ENCODE measurements at regions not wholly inside any gene's neighbourhood (a gene's known extent, or its start where the extent isn't known, plus 50 kb on each side); places are given as distances from the start of the nearest gene placed in this dataset.

- H3K79me2 ChIP-seq (ENCODE audit: insufficient read depth, low read length) = no peaks in the 10 kb centered on the region
Measured at GRCh38 chr1:10892138-10893065, 96.0 kb upstream of the CASZ1 start.

GRCh38 chr1:10895621-10896020, 99.2 kb upstream of the CASZ1 start:
- no peaks in the 10 kb centered on the region for H3K9me3 Mint-ChIP-seq (ENCODE audit: unreplicated experiment)
- DNase-seq (ENCODE audit: low read depth) = no peak
- no peaks in the 10 kb centered on the region for H3K79me2 ChIP-seq (ENCODE audit: insufficient read depth, low read length)
- H3K36me3 Mint-ChIP-seq (ENCODE audit: low read depth, unreplicated experiment) = no peaks in the 10 kb centered on the region
- no peak for FAIRE-seq
- no peak overlapping the region for H3K4me3 ChIP-seq (ENCODE audit: insufficient read depth, low read depth, low read length)
- no peaks in the 10 kb centered on the region for H3K36me3 ChIP-seq (ENCODE audit: insufficient read depth, low read length)
- H3K4me3 Mint-ChIP-seq (ENCODE audit: unreplicated experiment) = no peak overlapping the region
- TF ChIP-seq EZH2 (IDR thresholded peaks at IDR 0.05; ENCODE audit: insufficient read depth, low read length) (no peak), CTCF (IDR thresholded peaks at IDR 0.05; ENCODE audit: insufficient read depth, low read depth, low read length) (no peak)
- H3K4me1 Mint-ChIP-seq (ENCODE audit: low read depth, unreplicated experiment) = peaks cover 4% of the 10 kb centered on the region
- H4K20me1 ChIP-seq (ENCODE audit: insufficient read depth, low read length) = no peaks in the 10 kb centered on the region
- H3K27ac ChIP-seq (ENCODE audit: low read depth, low read length) = no peak overlapping the region
- no peak overlapping the region for H3K4me2 ChIP-seq (ENCODE audit: low read length)
- no peaks in the 10 kb centered on the region for H3K9me3 ChIP-seq (ENCODE audit: insufficient read depth, low read depth, low read length)
- peaks cover 24% of the 10 kb centered on the region for H3K27me3 Mint-ChIP-seq (ENCODE audit: low read depth, unreplicated experiment)
- no peak overlapping the region for H3K27ac Mint-ChIP-seq (ENCODE audit: unreplicated experiment)
- peaks cover 12% of the 10 kb centered on the region for H3K4me1 ChIP-seq (ENCODE audit: insufficient read depth, low read length)
- no peak overlapping the region for H3K9ac ChIP-seq (ENCODE audit: low read length)
- H2AFZ ChIP-seq (ENCODE audit: low read depth, low read length) = no peak overlapping the region
- H3K27me3 ChIP-seq (ENCODE audit: insufficient read depth, low read length) = peaks cover 6% of the 10 kb centered on the region

More at GRCh38 chr1:10892138-10893065, 96.0 kb upstream of the CASZ1 start:
- TF ChIP-seq CTCF (IDR thresholded peaks at IDR 0.05; ENCODE audit: insufficient read depth, low read depth, low read length) (no peak), EZH2 (IDR thresholded peaks at IDR 0.05; ENCODE audit: insufficient read depth, low read length) (no peak)
- H3K9ac ChIP-seq (ENCODE audit: low read length) = no peak overlapping the region
- Mint-ChIP-seq H3K4me1 (ENCODE audit: low read depth, unreplicated experiment) (peaks cover 1% of the 10 kb centered on the region), H3K9me3 (ENCODE audit: unreplicated experiment) (peaks cover 2% of the 10 kb centered on the region), H3K36me3 (ENCODE audit: low read depth, unreplicated experiment) (no peaks in the 10 kb centered on the region), H3K27me3 (ENCODE audit: low read depth, unreplicated experiment) (peaks cover 38% of the 10 kb centered on the region), H3K27ac (ENCODE audit: unreplicated experiment) (no peak overlapping the region), H3K4me3 (ENCODE audit: unreplicated experiment) (no peak overlapping the region)
- H3K9me3 ChIP-seq (ENCODE audit: insufficient read depth, low read depth, low read length) = no peaks in the 10 kb centered on the region
- H3K4me2 ChIP-seq (ENCODE audit: low read length) = no peak overlapping the region
- no peak overlapping the region for H3K27ac ChIP-seq (ENCODE audit: low read depth, low read length)
- H3K27me3 ChIP-seq (ENCODE audit: insufficient read depth, low read length) = peaks cover 21% of the 10 kb centered on the region
- no peak overlapping the region for H3K4me3 ChIP-seq (ENCODE audit: insufficient read depth, low read depth, low read length)
- no peaks in the 10 kb centered on the region for H3K4me1 ChIP-seq (ENCODE audit: insufficient read depth, low read length)
- no peak for DNase-seq (ENCODE audit: low read depth)
- no peaks in the 10 kb centered on the region for H4K20me1 ChIP-seq (ENCODE audit: insufficient read depth, low read length)
- H3K36me3 ChIP-seq (ENCODE audit: insufficient read depth, low read length) = no peaks in the 10 kb centered on the region
- no peak for FAIRE-seq
- H2AFZ ChIP-seq (ENCODE audit: low read depth, low read length) = no peak overlapping the region

GRCh38 chr1:10896673-10897072, 100.2 kb upstream of the CASZ1 start:
- no peak for DNase-seq (ENCODE audit: low read depth)
- H3K4me1 Mint-ChIP-seq (ENCODE audit: low read depth, unreplicated experiment) = peaks cover 10% of the 10 kb centered on the region
- peaks cover 15% of the 10 kb centered on the region for H3K27me3 Mint-ChIP-seq (ENCODE audit: low read depth, unreplicated experiment)

More at GRCh38 chr1:10896673-10897072, 100.2 kb upstream of the CASZ1 start:
- H3K4me3 Mint-ChIP-seq (ENCODE audit: unreplicated experiment) = no peak overlapping the region
- Histone ChIP-seq H3K9me3 (ENCODE audit: insufficient read depth, low read depth, low read length) (no peaks in the 10 kb centered on the region), H3K27me3 (ENCODE audit: insufficient read depth, low read length) (no peaks in the 10 kb centered on the region), H3K4me1 (ENCODE audit: insufficient read depth, low read length) (peaks cover 22% of the 10 kb centered on the region), H3K4me2 (ENCODE audit: low read length) (no peak overlapping the region), H2AFZ (ENCODE audit: low read depth, low read length) (no peak overlapping the region), H3K9ac (ENCODE audit: low read length) (no peak overlapping the region), H3K4me3 (ENCODE audit: insufficient read depth, low read depth, low read length) (no peak overlapping the region), H4K20me1 (ENCODE audit: insufficient read depth, low read length) (no peaks in the 10 kb centered on the region), H3K79me2 (ENCODE audit: insufficient read depth, low read length) (no peaks in the 10 kb centered on the region), H3K36me3 (ENCODE audit: insufficient read depth, low read length) (no peaks in the 10 kb centered on the region), H3K27ac (ENCODE audit: low read depth, low read length) (no peak overlapping the region)
- no peak for FAIRE-seq
- no peak overlapping the region for H3K27ac Mint-ChIP-seq (ENCODE audit: unreplicated experiment)
- no peaks in the 10 kb centered on the region for H3K9me3 Mint-ChIP-seq (ENCODE audit: unreplicated experiment)
- H3K36me3 Mint-ChIP-seq (ENCODE audit: low read depth, unreplicated experiment) = no peaks in the 10 kb centered on the region
- TF ChIP-seq CTCF (IDR thresholded peaks at IDR 0.05; ENCODE audit: insufficient read depth, low read depth, low read length) (no peak), EZH2 (IDR thresholded peaks at IDR 0.05; ENCODE audit: insufficient read depth, low read length) (no peak)
